Mesendoderm (in vitro differentiated cells): ENCODE measurements at regions not wholly inside any gene's neighbourhood (a gene's known extent, or its start where the extent isn't known, plus 50 kb on each side); places are given as distances from the start of the nearest gene placed in this dataset.

Experiments
- DNase-seq: peaks from one replicate; pipeline ENCODE4 v3.0.0; 2013
- H2AK5ac ChIP-seq: 2 replicates; pipeline ENCODE4 v1.6.1; 2013; ENCODE audit warnings: low read length, inconsistent platforms
- H2BK120ac ChIP-seq: 2 replicates; pipeline ENCODE4 v1.6.1; 2013; ENCODE audit warnings: low read depth, mild to moderate bottlenecking, low read length, moderate library complexity, mixed read lengths
- H2BK15ac ChIP-seq: replicated peaks from 2 replicates; pipeline ENCODE4 v1.6.1; 2013; ENCODE audit warnings: low read depth, mild to moderate bottlenecking, moderate library complexity
- H2BK5ac ChIP-seq: 2 replicates; pipeline ENCODE4 v1.6.1; 2013; ENCODE audit warnings: low read length, inconsistent platforms
- H3K18ac ChIP-seq: 2 replicates; pipeline ENCODE4 v1.6.1; 2013; ENCODE audit warnings: mild to moderate bottlenecking, low read length, mixed read lengths
- H3K23ac ChIP-seq: one replicate; pipeline ENCODE4 v1.6.1; 2013; ENCODE audit warnings: low read length
- H3K27ac ChIP-seq: 2 replicates; pipeline ENCODE4 v1.5.1; 2013; ENCODE audit warnings: low read depth, mild to moderate bottlenecking, inconsistent platforms, low read length, moderate library complexity
- H3K27me3 ChIP-seq: 2 replicates; pipeline ENCODE4 v1.6.1; 2013; ENCODE audit warnings: low read length, control low read depth, mild to moderate bottlenecking, inconsistent platforms; ENCODE audit not compliant: insufficient read depth, poor library complexity
- H3K36me3 ChIP-seq: 2 replicates; pipeline ENCODE4 v1.6.1; 2013; ENCODE audit warnings: low read length, inconsistent platforms; ENCODE audit not compliant: control insufficient read depth, insufficient read depth
- H3K4ac ChIP-seq: one replicate; pipeline ENCODE4 v1.6.1; 2013; ENCODE audit warnings: low read depth, mild to moderate bottlenecking, low read length, moderate library complexity
- H3K4me1 ChIP-seq: 2 replicates; pipeline ENCODE4 v1.6.1; 2013; ENCODE audit warnings: low read depth, low read length, inconsistent platforms; ENCODE audit not compliant: control insufficient read depth
- H3K4me2 ChIP-seq: 2 replicates; pipeline ENCODE4 v1.6.1; 2013; ENCODE audit warnings: low read length
- H3K4me3 ChIP-seq: 2 replicates; pipeline ENCODE4 v1.5.1; 2013; ENCODE audit warnings: mild to moderate bottlenecking, low read length
- H3K56ac ChIP-seq: one replicate; pipeline ENCODE4 v1.6.1; 2013; ENCODE audit warnings: low read length
- H3K79me1 ChIP-seq: 2 replicates; pipeline ENCODE4 v1.6.1; 2013; ENCODE audit warnings: low read length, inconsistent platforms
- H3K79me2 ChIP-seq: 2 replicates; pipeline ENCODE4 v1.6.1; 2013; ENCODE audit warnings: mild to moderate bottlenecking, low read length; ENCODE audit not compliant: control insufficient read depth, insufficient read depth
- H3K9ac ChIP-seq: 2 replicates; pipeline ENCODE4 v1.6.1; 2013; ENCODE audit warnings: low read length, inconsistent platforms
- H4K5ac ChIP-seq: one replicate; pipeline ENCODE4 v1.6.1; 2013; ENCODE audit warnings: low read length
- H4K8ac ChIP-seq: one replicate; pipeline ENCODE4 v1.6.1; 2013; ENCODE audit warnings: low read depth, mild to moderate bottlenecking, control low read depth, low read length, moderate library complexity
- WGBS: extraction: QIAGEN DNeasy Blood & Tissue Kit; methylation state at CpG from one replicate; pipeline ENCODE4 v1.1.7; 2013; ENCODE audit warnings: low lambda C conversion rate, missing lambda C conversion rate; ENCODE audit not compliant: insufficient coverage; ENCODE audit errors: extremely low coverage; 5-methylcytosine and 5-hydroxymethylcytosine counted together

- H4K5ac ChIP-seq = no peak overlapping the region
- H3K9ac ChIP-seq = no peak overlapping the region
- H3K56ac ChIP-seq = no peak overlapping the region
- no CpG with 5 or more reads among the region's 3 CpGs for WGBS
- H3K4me3 ChIP-seq = no peak overlapping the region
- H3K4me2 ChIP-seq = no peak overlapping the region
- H2BK15ac ChIP-seq = no peak overlapping the region
- H3K18ac ChIP-seq = no peak overlapping the region
- H2AK5ac ChIP-seq = no peak overlapping the region
- H4K8ac ChIP-seq = no peak overlapping the region
- peaks cover 7% of the 10 kb centered on the region for H3K4me1 ChIP-seq
- H2BK5ac ChIP-seq = no peak overlapping the region
- no peak overlapping the region for H3K27ac ChIP-seq
- no peaks in the 10 kb centered on the region for H3K79me1 ChIP-seq
- peak; percentile 19 for DNase-seq
- no peak overlapping the region for H2BK120ac ChIP-seq
- H3K27me3 ChIP-seq = no peaks in the 10 kb centered on the region
- H3K23ac ChIP-seq = no peak overlapping the region
- H3K36me3 ChIP-seq = no peaks in the 10 kb centered on the region
- no peaks in the 10 kb centered on the region for H3K79me2 ChIP-seq
- H3K4ac ChIP-seq = no peak overlapping the region
Measured at GRCh38 chr7:35334506-35334905, 80.6 kb upstream of the TBX20 start.

GRCh38 chr7:35333265-35333664 lies 79.4 kb upstream of the TBX20 start:
- no CpG with 5 or more reads among the region's 3 CpGs for WGBS
- no peak overlapping the region for H4K5ac ChIP-seq

DNA sequence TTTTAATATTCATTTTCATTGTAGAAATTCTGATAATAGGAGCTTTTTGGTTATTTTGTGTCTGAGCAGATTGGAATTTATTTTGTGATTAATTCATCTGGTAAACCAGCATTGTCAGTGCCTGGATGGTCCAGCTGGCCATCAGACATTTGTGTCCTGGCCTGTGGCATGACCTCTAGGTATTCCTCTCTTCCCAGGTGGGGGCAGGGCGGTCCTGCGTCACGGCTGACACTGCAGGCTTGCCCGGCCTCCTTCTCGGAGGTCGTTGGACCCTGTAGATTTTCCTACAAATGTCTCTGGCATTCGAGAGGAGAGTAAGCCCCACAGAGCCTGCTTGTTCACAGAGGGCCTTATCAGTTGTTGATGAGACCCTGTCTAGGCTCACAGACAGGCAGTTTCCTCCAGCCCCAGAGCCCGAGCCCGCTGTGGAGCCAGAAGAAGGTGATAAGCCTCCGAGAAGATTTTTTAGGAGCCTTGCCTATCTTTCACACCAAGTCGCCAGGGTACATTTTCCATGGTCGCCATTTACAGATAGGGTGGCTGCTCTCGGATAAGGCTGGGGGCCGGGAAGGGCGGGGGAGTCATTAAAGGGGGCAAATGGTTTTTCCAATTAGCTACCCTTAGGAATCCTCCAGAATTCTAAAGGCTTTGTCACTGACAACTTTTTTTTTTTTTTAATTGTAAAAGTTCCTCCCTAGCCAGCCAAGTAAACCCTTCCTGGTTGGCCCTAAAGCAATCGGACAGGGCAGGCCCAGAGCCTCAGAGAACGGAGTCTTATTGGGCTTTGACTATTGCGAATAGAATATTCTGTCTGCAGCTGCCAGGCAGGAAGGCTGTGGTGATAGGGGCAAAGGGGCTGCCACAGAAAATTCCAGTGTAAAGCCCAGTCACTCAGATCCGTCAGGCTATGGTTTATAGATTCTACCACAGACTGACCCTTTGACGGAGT lies 78.1 kb upstream of the TBX20 start:
- Histone ChIP-seq H3K9ac (no peak overlapping the region), H2BK5ac (peak overlapping the region; percentile 86), H3K18ac (no peak overlapping the region), H3K4me1 (peaks cover 7% of the 10 kb centered on the region), H3K36me3 (no peaks in the 10 kb centered on the region), H4K5ac (no peak overlapping the region), H3K27ac (peak overlapping the region; percentile 84), H2BK120ac (peak overlapping the region; percentile 51), H3K4me3 (no peak overlapping the region), H3K56ac (peak overlapping the region; percentile 54), H3K23ac (no peak overlapping the region), H2BK15ac (no peak overlapping the region), H2AK5ac (no peak overlapping the region), H3K79me2 (no peaks in the 10 kb centered on the region), H3K79me1 (no peaks in the 10 kb centered on the region), H3K4ac (no peak overlapping the region), H3K4me2 (no peak overlapping the region), H3K27me3 (no peaks in the 10 kb centered on the region), H4K8ac (no peak overlapping the region)
- WGBS = no CpG with 5 or more reads among the region's 20 CpGs
- peak; percentile 97 for DNase-seq

More at GRCh38 chr7:35333265-35333664, 79.4 kb upstream of the TBX20 start:
- Histone ChIP-seq H3K4ac (no peak overlapping the region), H2BK5ac (peak overlapping the region; percentile 28), H3K27me3 (no peaks in the 10 kb centered on the region), H3K4me3 (no peak overlapping the region), H2BK120ac (no peak overlapping the region), H3K27ac (no peak overlapping the region), H3K23ac (no peak overlapping the region), H3K4me1 (peaks cover 7% of the 10 kb centered on the region), H3K79me1 (no peaks in the 10 kb centered on the region), H4K8ac (no peak overlapping the region), H3K79me2 (no peaks in the 10 kb centered on the region), H3K9ac (no peak overlapping the region), H2AK5ac (no peak overlapping the region), H3K18ac (peak overlapping the region; percentile 53), H3K36me3 (no peaks in the 10 kb centered on the region), H3K56ac (no peak overlapping the region), H3K4me2 (no peak overlapping the region), H2BK15ac (no peak overlapping the region)
- no peak for DNase-seq

DNA sequence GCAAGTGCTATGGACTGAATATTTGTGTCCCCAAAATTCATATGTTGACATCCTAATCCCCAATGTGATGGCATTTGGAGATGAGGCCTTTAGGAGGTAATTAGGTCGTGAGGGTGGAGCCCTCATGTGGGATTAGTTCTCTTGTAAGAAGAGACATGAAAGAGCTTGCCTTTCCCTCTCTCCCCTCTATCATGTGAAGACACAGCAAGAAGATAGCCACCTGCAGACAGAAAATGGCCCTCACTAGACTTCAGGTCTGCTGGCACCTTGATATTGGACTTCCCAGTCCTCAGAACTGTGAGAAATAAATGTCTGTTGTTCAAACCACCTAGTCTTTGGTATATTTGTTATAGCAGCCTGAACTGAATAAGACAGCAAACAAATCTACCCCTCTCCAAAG lies 75.1 kb upstream of the TBX20 start:
- Histone ChIP-seq H3K4me2 (no peak overlapping the region), H2AK5ac (no peak overlapping the region), H3K79me1 (no peaks in the 10 kb centered on the region), H3K36me3 (no peaks in the 10 kb centered on the region), H3K9ac (no peak overlapping the region), H3K4me1 (peaks cover 7% of the 10 kb centered on the region), H3K56ac (no peak overlapping the region), H2BK5ac (no peak overlapping the region), H4K5ac (no peak overlapping the region), H4K8ac (no peak overlapping the region), H3K4ac (no peak overlapping the region), H3K23ac (no peak overlapping the region), H3K18ac (no peak overlapping the region), H3K79me2 (no peaks in the 10 kb centered on the region), H2BK15ac (no peak overlapping the region), H3K27ac (no peak overlapping the region), H3K4me3 (no peak overlapping the region), H2BK120ac (no peak overlapping the region), H3K27me3 (no peaks in the 10 kb centered on the region)
- DNase-seq = peak; percentile 78
- no CpG with 5 or more reads among the region's 1 CpG for WGBS

GRCh38 chr7:35319606-35320005 lies 65.7 kb upstream of the TBX20 start:
- Histone ChIP-seq H4K5ac (no peak overlapping the region), H3K36me3 (no peaks in the 10 kb centered on the region), H2BK15ac (no peak overlapping the region), H3K27me3 (no peaks in the 10 kb centered on the region), H3K9ac (no peak overlapping the region), H3K56ac (no peak overlapping the region), H3K4me1 (no peaks in the 10 kb centered on the region), H3K4ac (no peak overlapping the region), H3K79me1 (no peaks in the 10 kb centered on the region), H2AK5ac (no peak overlapping the region), H2BK120ac (no peak overlapping the region), H3K4me3 (no peak overlapping the region), H3K27ac (no peak overlapping the region), H2BK5ac (no peak overlapping the region), H3K79me2 (no peaks in the 10 kb centered on the region), H4K8ac (no peak overlapping the region), H3K23ac (no peak overlapping the region), H3K4me2 (no peak overlapping the region), H3K18ac (no peak overlapping the region)
- DNase-seq = no peak
- no CpG with 5 or more reads among the region's 4 CpGs for WGBS
